Mesenchymal stem cell (in vitro differentiated cells and primary cell): ENCODE measurements at regions not wholly inside any gene's neighbourhood (a gene's known extent, or its start where the extent isn't known, plus 50 kb on each side); places are given as distances from the start of the nearest gene placed in this dataset.
A peak's percentile ranks its signal among the peaks of the same experiment; 100 is the strongest.
"Not testable (repeated sequence)": the region's sequence is repeated elsewhere in the genome, so short reads cannot be mapped to it uniquely, and the experiment has no call there.

Experiments used
- DNase-seq: peaks from one replicate; pipeline ENCODE4 v3.0.0-alpha.2; 2013
- H2AFZ ChIP-seq: one replicate; pipeline ENCODE4 v1.6.1; 2013; ENCODE audit warnings: low read depth, mild to moderate bottlenecking, control low read depth, inconsistent platforms, low read length, moderate library complexity
- H2AK5ac ChIP-seq: 2 replicates; pipeline ENCODE4 v1.6.1; 2013; ENCODE audit warnings: low read length, moderate library complexity, mild to moderate bottlenecking, inconsistent platforms; ENCODE audit not compliant: severe bottlenecking
- H2BK120ac ChIP-seq: one replicate; pipeline ENCODE4 v1.6.1; 2013; ENCODE audit warnings: low read depth, mild to moderate bottlenecking, inconsistent platforms, low read length, moderate library complexity
- H2BK12ac ChIP-seq, 2 experiments: one replicate each; pipeline ENCODE4 v1.6.1; 2013; ENCODE audit warnings: inconsistent platforms in 2 of 2, low read length in 2 of 2, mild to moderate bottlenecking in 2 of 2, moderate library complexity in 2 of 2, control low read depth in 1 of 2
- H2BK15ac ChIP-seq: one replicate; pipeline ENCODE4 v1.6.1; 2013; ENCODE audit warnings: mild to moderate bottlenecking, low read depth, inconsistent platforms; ENCODE audit not compliant: poor library complexity, severe bottlenecking
- H2BK5ac ChIP-seq: 2 replicates; pipeline ENCODE4 v1.6.1; 2013; ENCODE audit warnings: low read depth, mild to moderate bottlenecking, low read length, control low read depth, inconsistent platforms; ENCODE audit not compliant: poor library complexity, severe bottlenecking
- H3K14ac ChIP-seq, 2 experiments: one replicate each; pipeline ENCODE4 v1.6.1; 2013; ENCODE audit warnings: inconsistent platforms in 2 of 2, low read length in 2 of 2, control low read depth in 1 of 2, mild to moderate bottlenecking in 1 of 2, moderate library complexity in 1 of 2
- H3K18ac ChIP-seq, 2 experiments: one replicate each; pipeline ENCODE4 v1.6.1; 2013; ENCODE audit warnings: inconsistent platforms in 2 of 2, low read length in 2 of 2, control low read depth in 1 of 2, low read depth in 1 of 2, mild to moderate bottlenecking in 1 of 2
- H3K23ac ChIP-seq, 2 experiments: one replicate each; pipeline ENCODE4 v1.6.1; 2013; ENCODE audit warnings: inconsistent platforms in 2 of 2, low read length in 2 of 2, mild to moderate bottlenecking in 2 of 2, moderate library complexity in 2 of 2, control low read depth in 1 of 2
- H3K27ac ChIP-seq: 2 replicates; pipeline ENCODE4 v1.5.1; 2013; ENCODE audit warnings: mild to moderate bottlenecking, moderate library complexity, low read length, control low read depth, inconsistent platforms; ENCODE audit not compliant: poor library complexity, severe bottlenecking
- H3K27me3 ChIP-seq, 2 experiments: 2 replicates each; pipeline versions ENCODE4 v1.6.1 to v1.7.0; 2013; ENCODE audit warnings: low read length in 2 of 2, mild to moderate bottlenecking in 2 of 2, moderate library complexity in 2 of 2, control low read depth in 1 of 2, inconsistent platforms in 1 of 2; ENCODE audit not compliant: control insufficient read depth in 1 of 2, insufficient read depth in 1 of 2
- H3K36me3 ChIP-seq, 2 experiments: 2 replicates each; pipeline versions ENCODE4 v1.6.1 to v1.7.0; 2013; ENCODE audit warnings: low read length in 2 of 2, control low read depth in 1 of 2, inconsistent platforms in 1 of 2, low read depth in 1 of 2, mild to moderate bottlenecking in 1 of 2; ENCODE audit not compliant: insufficient read depth in 2 of 2, control insufficient read depth in 1 of 2
- H3K4ac ChIP-seq, 2 experiments: one replicate each; pipeline ENCODE4 v1.6.1; 2013; ENCODE audit warnings: inconsistent platforms in 2 of 2, low read length in 2 of 2, mild to moderate bottlenecking in 2 of 2, moderate library complexity in 2 of 2, control low read depth in 1 of 2, low read depth in 1 of 2
- H3K4me1 ChIP-seq: 2 replicates; pipeline ENCODE4 v1.6.1; 2013; ENCODE audit warnings: low read depth, low read length, control low read depth; ENCODE audit not compliant: control insufficient read depth, insufficient read depth
- H3K4me2 ChIP-seq: 2 replicates; pipeline ENCODE4 v1.6.1; 2013; ENCODE audit warnings: low read length, mild to moderate bottlenecking, inconsistent platforms; ENCODE audit not compliant: poor library complexity, severe bottlenecking
- H3K4me3 ChIP-seq, 2 experiments: 2 replicates each; pipeline versions ENCODE4 v1.5.1 to v1.7.0; 2013; ENCODE audit warnings: low read length in 2 of 2, mild to moderate bottlenecking in 2 of 2, control low read depth in 1 of 2, low read depth in 1 of 2; ENCODE audit not compliant: insufficient read depth in 1 of 2
- H3K79me1 ChIP-seq: replicated peaks from 2 replicates; pipeline ENCODE4 v1.6.1; 2013; ENCODE audit warnings: mild to moderate bottlenecking, control low read depth, low read length, inconsistent platforms; ENCODE audit not compliant: poor library complexity, severe bottlenecking
- H3K9ac ChIP-seq: 2 replicates; pipeline ENCODE4 v1.7.0; 2013; ENCODE audit warnings: mild to moderate bottlenecking, low read length, moderate library complexity
- H3K9me3 ChIP-seq: 2 replicates; pipeline ENCODE4 v1.7.0; 2013; ENCODE audit warnings: mild to moderate bottlenecking, low read length; ENCODE audit not compliant: control insufficient read depth
- H4K8ac ChIP-seq: one replicate; pipeline ENCODE4 v1.6.1; 2013; ENCODE audit warnings: inconsistent platforms, mild to moderate bottlenecking, low read length, moderate library complexity
- H4K91ac ChIP-seq: one replicate; pipeline ENCODE4 v1.6.1; 2013; ENCODE audit warnings: mild to moderate bottlenecking, low read length, inconsistent platforms
- WGBS: methylation state at CpG from one replicate; pipeline ENCODE4 v1.1.7; 2013; ENCODE audit warnings: mixed read lengths; 5-methylcytosine and 5-hydroxymethylcytosine counted together

DNA sequence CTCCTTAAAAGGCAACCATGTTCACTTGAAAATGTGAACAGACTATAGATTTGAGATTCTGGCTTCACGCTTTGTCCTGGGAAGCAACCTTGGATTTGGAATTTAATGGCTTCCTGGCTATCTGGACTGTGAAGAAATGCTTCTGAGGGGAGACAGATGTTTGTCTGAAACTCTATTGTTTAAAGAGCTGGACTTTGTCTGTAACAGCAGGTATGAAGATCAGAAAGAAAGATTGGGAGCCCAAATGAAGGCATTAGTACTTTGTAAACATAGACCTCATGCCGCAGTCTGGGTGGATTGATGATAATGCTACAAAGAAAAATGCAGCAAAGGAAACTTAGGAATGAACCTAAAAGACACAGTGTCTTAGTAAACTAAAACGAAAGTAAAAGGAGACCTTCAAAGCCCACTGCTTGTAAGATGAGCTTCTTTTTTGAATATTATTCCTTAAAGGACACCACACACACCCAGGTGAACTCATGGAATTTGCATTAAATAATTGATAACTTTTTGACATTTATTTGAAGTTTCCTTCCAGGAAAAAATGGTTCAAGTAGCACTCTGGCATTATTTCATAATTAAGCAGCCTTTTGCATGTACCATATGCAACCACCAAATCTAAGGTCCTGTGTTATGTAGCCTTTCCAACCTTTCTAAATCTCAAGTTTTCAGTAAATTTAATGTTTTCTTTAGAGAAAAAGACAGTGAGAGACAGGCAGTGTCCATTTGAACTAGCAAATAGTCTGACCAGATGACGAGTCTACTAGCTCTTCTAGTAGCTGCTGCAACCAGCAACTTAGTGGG, 119.9 kb downstream of the SPDYE17 start:
- not testable (repeated sequence) for H2BK5ac ChIP-seq, H3K23ac ChIP-seq, H3K79me1 ChIP-seq, H3K36me3 ChIP-seq, H2BK120ac ChIP-seq, H2BK15ac ChIP-seq, H3K14ac ChIP-seq, H2AK5ac ChIP-seq, H3K27me3 ChIP-seq, DNase-seq, H4K91ac ChIP-seq, H3K27ac ChIP-seq, H2BK12ac ChIP-seq, H2AFZ ChIP-seq, H3K9me3 ChIP-seq, H3K4me1 ChIP-seq, H3K18ac ChIP-seq, H3K4me2 ChIP-seq, H4K8ac ChIP-seq, H3K4ac ChIP-seq
- WGBS = 50% methylated on average over 3 of the region's 4 CpGs
- peak overlapping the region in 1 of 2 experiments; percentile 59 for H3K4me3 ChIP-seq
- peak overlapping the region; percentile 58 for H3K9ac ChIP-seq

DNA sequence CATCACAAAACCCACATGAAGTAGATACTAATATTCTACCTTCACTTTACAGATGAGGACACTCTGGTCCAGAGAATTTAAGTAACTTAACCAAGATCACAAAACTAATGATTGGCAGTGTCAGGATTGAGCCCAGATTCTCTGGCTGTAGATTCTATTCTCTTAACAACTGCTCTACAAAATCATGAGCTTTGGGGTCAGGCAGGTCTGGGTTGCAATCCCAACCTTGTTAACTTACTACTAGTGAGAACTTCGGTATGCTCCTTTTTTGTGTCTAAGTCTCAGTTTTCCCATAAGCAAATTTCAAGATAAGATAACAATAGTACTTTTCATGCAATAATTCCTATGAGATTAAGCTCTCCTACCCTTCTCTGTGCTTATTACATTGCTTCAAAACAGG, 127.5 kb downstream of the SPDYE17 start:
- not testable (repeated sequence) for H2BK120ac ChIP-seq, H3K4me2 ChIP-seq, H3K4me1 ChIP-seq, H4K8ac ChIP-seq, DNase-seq, H2BK5ac ChIP-seq, H3K27me3 ChIP-seq, H3K18ac ChIP-seq, H2AFZ ChIP-seq, H2AK5ac ChIP-seq, H3K9ac ChIP-seq, H3K14ac ChIP-seq, H3K4me3 ChIP-seq, H3K27ac ChIP-seq, H3K36me3 ChIP-seq, H3K79me1 ChIP-seq, H3K9me3 ChIP-seq, H3K23ac ChIP-seq, H2BK15ac ChIP-seq, H2BK12ac ChIP-seq, H4K91ac ChIP-seq, H3K4ac ChIP-seq
- WGBS = no CpG with 5 or more reads among the region's 1 CpG

DNA sequence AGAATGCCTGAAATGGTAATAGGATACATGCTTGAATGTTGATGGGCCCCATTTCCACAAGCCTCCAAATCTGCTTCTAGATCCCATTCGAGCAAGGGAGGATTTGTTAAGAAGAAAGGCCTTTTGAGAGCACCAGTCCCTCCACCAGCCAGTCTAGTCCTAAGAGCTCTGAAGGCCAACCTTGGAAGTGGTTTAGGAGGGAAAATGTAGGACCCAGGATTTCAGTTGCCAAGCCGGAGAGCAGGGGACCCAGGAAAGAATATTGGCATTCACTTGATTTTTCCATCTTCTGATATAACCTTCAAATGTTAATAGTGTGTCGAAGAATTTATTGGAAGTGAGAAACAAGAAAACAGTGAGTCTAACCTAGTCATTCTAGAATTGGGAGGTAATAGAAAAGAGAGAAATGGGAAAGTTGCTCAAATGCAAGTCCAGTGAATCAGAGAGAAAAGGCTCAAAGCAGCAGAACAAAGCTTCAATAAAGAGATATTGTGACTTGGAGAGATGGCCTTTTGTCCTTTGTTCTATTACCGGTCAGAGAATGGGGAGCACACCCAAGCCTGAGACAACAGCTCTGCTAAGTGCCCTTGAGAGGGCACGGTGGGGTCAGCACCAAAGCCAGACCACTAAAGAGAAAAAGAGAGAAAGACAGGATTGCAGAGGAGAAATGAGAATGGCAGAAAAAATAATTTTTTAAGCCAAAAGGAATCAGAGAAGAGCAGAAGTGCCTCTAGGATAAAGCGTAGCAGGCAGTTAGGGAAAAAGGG, 130.0 kb downstream of the SPDYE17 start:
- not testable (repeated sequence) for H3K79me1 ChIP-seq, H3K9ac ChIP-seq, H2BK15ac ChIP-seq, H3K4me1 ChIP-seq, H3K18ac ChIP-seq, H2AK5ac ChIP-seq, DNase-seq, H3K4me3 ChIP-seq, H2BK12ac ChIP-seq, H3K4me2 ChIP-seq, H3K27me3 ChIP-seq, H4K8ac ChIP-seq, H2AFZ ChIP-seq, H3K9me3 ChIP-seq, H4K91ac ChIP-seq, H3K14ac ChIP-seq, H3K4ac ChIP-seq, H2BK120ac ChIP-seq, H3K27ac ChIP-seq, H2BK5ac ChIP-seq, H3K23ac ChIP-seq, H3K36me3 ChIP-seq
- 88% methylated on average over 3 of the region's 6 CpGs for WGBS

DNA sequence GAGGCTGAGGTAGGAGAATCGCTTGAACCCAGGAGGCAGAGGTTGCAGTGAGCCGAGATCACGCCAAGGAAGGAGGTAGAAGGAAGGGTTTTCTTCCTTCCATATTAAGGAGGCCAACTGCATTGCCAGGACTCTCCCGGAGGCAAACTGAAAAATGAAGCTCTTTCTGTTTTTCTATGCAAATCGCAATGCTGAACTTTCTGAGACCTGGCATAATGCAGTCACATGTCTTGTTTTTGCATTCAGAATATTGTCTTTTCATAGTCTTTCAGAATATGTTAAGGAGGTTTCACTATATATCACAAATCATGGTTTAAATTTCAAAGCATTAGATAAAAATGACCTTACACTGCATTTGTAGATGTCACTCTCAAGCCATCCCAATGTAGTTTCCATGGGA, 133.4 kb downstream of the SPDYE17 start:
- not testable (repeated sequence) for H3K36me3 ChIP-seq, H2BK12ac ChIP-seq, H2BK120ac ChIP-seq, H3K18ac ChIP-seq, H3K14ac ChIP-seq, H2AFZ ChIP-seq, H3K27ac ChIP-seq, H2BK15ac ChIP-seq, H3K4ac ChIP-seq, H3K4me2 ChIP-seq, H3K4me3 ChIP-seq, DNase-seq, H3K9ac ChIP-seq, H3K4me1 ChIP-seq, H3K9me3 ChIP-seq, H3K27me3 ChIP-seq, H3K23ac ChIP-seq, H4K8ac ChIP-seq, H2BK5ac ChIP-seq, H2AK5ac ChIP-seq, H3K79me1 ChIP-seq, H4K91ac ChIP-seq
- WGBS = no CpG with 5 or more reads among the region's 5 CpGs
